Pancreas (tissue), 10 donors: ENCODE measurements at regions not wholly inside any gene's neighbourhood (a gene's known extent, or its start where the extent isn't known, plus 50 kb on each side); places are given as distances from the start of the nearest gene placed in this dataset.

Experiments used
- ATAC-seq, 4 donors: fragments of 200-7000 bp; cut with Tn5 transposase; one replicate each; pipeline versions ENCODE4 v1.8.0 to v1.9.1; 2020; ENCODE audit warnings: mild to moderate bottlenecking in 4 of 4, moderate library complexity in 4 of 4
- DNase-seq, 6 donors: peaks; one replicate each; pipeline ENCODE4 v3.0.0-alpha.2; 2020
- FAIRE-seq: peaks from 2 replicates; lab custom pipeline; 2012; peaks lifted over from hg19 to GRCh38; lab: Jason Lieb, UNC
- H3K27ac ChIP-seq, 4 donors: fragments of 200-600 bp; sonication (generic); 1 replicate in 3 of 4; 2 replicates in 1 of 4; pipeline versions ENCODE4 v1.5.0 to v1.8.0; 2020
- H3K27me3 ChIP-seq, 4 donors: fragments of 200-600 bp; one replicate each; pipeline ENCODE4 v1.8.0; 2021
- H3K36me3 ChIP-seq, 3 donors: fragments of 200-600 bp; sonication (generic) in 1 of 3; one replicate each; pipeline versions ENCODE4 v1.5.0 to v1.8.0; 2020 to 2021
- H3K4me1 ChIP-seq, 3 donors: fragments of 200-600 bp; one replicate each; pipeline ENCODE4 v1.8.0; 2021
- H3K4me3 ChIP-seq, 4 donors: fragments of 200-600 bp; sonication (generic) in 2 of 4; one replicate each; pipeline versions ENCODE4 v1.5.0 to v1.8.0; 2020 to 2021
- H3K9me3 ChIP-seq, 4 donors: fragments of 200-600 bp; one replicate each; pipeline ENCODE4 v1.8.0; 2021
- CTCF ChIP-seq, 4 donors: fragments of 200-600 bp; sonication (generic) in 3 of 4; IDR thresholded peaks; one replicate each; pipeline versions ENCODE4 v1.5.0 to v1.8.0; 2021; ENCODE audit warnings: antibody characterized with exemption in 4 of 4
- WGBS, 2 donors: extraction: QIAGEN DNeasy Blood & Tissue Kit; methylation state at CpG; one replicate each; pipeline ENCODE4 v1.1.7; 2013; 5-methylcytosine and 5-hydroxymethylcytosine counted together
- intact Hi-C, 3 donors: fragments of 100-400 bp; cut with DNase I; formaldehyde crosslinking; loops; one replicate each; pipeline versions ENCODE4 v1.11.1 to v1.14.2; 2022
- donor health status: healthy with polysubstance abuse.
- donor health status: DM: no; HTN: no; CAD: no; lungs with moderate emphysema.
- donor health status: DM: no; HTN: no; CAD: no.
- donor health status: control.
- donor health status: control.
- donor health status: Bipolar disorder and iron deficiency.
- donor health status: DM: yes; HTN: yes; CAD: no.
- donor health status: DM: no; HTN: no; CAD: no.
- donor health status: DM: no; HTN: no; CAD: no.
- donor health status: DM: yes; HTN: yes; CAD: no.

GRCh38 chr10:130848855-130849254 is 462.7 kb downstream of the TCERG1L start:
- no peak overlapping the region for H3K27ac ChIP-seq
- DNase-seq (no peak), FAIRE-seq (no peak), ATAC-seq (no peak)
- no peaks in the 10 kb centered on the region for H3K36me3 ChIP-seq
- no peak for TF ChIP-seq CTCF (IDR thresholded peaks at IDR 0.05)
- intact Hi-C loops: no loop called here
- 59 to 74% methylated on average over 3 of the region's 3 CpGs for WGBS, 2 donors
- H3K9me3 ChIP-seq: no peaks in the 10 kb centered on the region
- H3K4me3 ChIP-seq: no peak overlapping the region
- peaks cover 0 to 4% (median 0%) of the 10 kb centered on the region in 4 donors for H3K27me3 ChIP-seq
- H3K4me1 ChIP-seq: no peaks in the 10 kb centered on the region

- H3K27ac ChIP-seq: no peak overlapping the region
- FAIRE-seq: no peak
- DNase-seq: no peak
- 30 to 60% methylated on average over 1 of the region's 1 CpG for WGBS, 2 donors
- H3K36me3 ChIP-seq: no peaks in the 10 kb centered on the region
- no peak overlapping the region for H3K4me3 ChIP-seq
- peaks cover 0 to 4% (median 0%) of the 10 kb centered on the region in 4 donors for H3K27me3 ChIP-seq
- intact Hi-C loops: no loop called here
- no peak for ATAC-seq
- H3K4me1 ChIP-seq: no peaks in the 10 kb centered on the region
- no peak for TF ChIP-seq CTCF (IDR thresholded peaks at IDR 0.05)
- H3K9me3 ChIP-seq: peaks cover 0 to 4% (median 0%) of the 10 kb centered on the region in 4 donors
These were observed 457.4 kb downstream of the TCERG1L start for GRCh38 chr10:130854151-130854550.

GRCh38 chr10:130857631-130858295 is 453.8 kb downstream of the TCERG1L start:
- FAIRE-seq: no peak
- Histone ChIP-seq H3K36me3 (no peaks in the 10 kb centered on the region), H3K9me3 (peaks cover 0 to 4% (median 0%) of the 10 kb centered on the region in 4 donors), H3K27me3 (peaks cover 0 to 4% (median 0%) of the 10 kb centered on the region in 4 donors), H3K27ac (no peak overlapping the region), H3K4me1 (no peaks in the 10 kb centered on the region), H3K4me3 (no peak overlapping the region)
- DNase-seq: no peak
- 75 to 80% methylated on average over 9 of the region's 9 CpGs for whole genome bisulfite sequencing, 2 donors
- no peak for TF ChIP-seq CTCF (IDR thresholded peaks at IDR 0.05)
- intact Hi-C loops: no loop called here
- ATAC-seq: no peak

GRCh38 chr10:130858626-130859025 is 452.9 kb downstream of the TCERG1L start:
- no peak for TF ChIP-seq CTCF (IDR thresholded peaks at IDR 0.05)
- FAIRE-seq (no peak), DNase-seq (no peak), ATAC-seq (no peak)
- Histone ChIP-seq H3K4me1 (no peaks in the 10 kb centered on the region), H3K27me3 (peaks cover 0 to 4% (median 0%) of the 10 kb centered on the region in 4 donors), H3K9me3 (peaks cover 0 to 4% (median 0%) of the 10 kb centered on the region in 4 donors), H3K36me3 (no peaks in the 10 kb centered on the region), H3K4me3 (no peak overlapping the region), H3K27ac (no peak overlapping the region)
- intact Hi-C loops: no loop called here
- WGBS, 2 donors: 31 to 32% methylated on average over 2 of the region's 2 CpGs

- intact Hi-C loops: no loop called here
- FAIRE-seq (no peak), ATAC-seq (no peak), DNase-seq (no peak)
- peaks cover 0 to 4% (median 0%) of the 10 kb centered on the region in 4 donors for H3K27me3 ChIP-seq
- no peaks in the 10 kb centered on the region for H3K4me1 ChIP-seq
- H3K36me3 ChIP-seq: no peaks in the 10 kb centered on the region
- 55 to 69% methylated on average over 6 of the region's 6 CpGs for WGBS, 2 donors
- H3K9me3 ChIP-seq: peaks cover 0 to 2% (median 0%) of the 10 kb centered on the region in 4 donors
- H3K27ac ChIP-seq: no peak overlapping the region
- TF ChIP-seq CTCF (IDR thresholded peaks at IDR 0.05): no peak
- no peak overlapping the region for H3K4me3 ChIP-seq
These were observed 452.1 kb downstream of the TCERG1L start for GRCh38 chr10:130859427-130859826.
